ENCODE measurements at regions not wholly inside any gene's neighbourhood (a gene's known extent, or its start where the extent isn't known, plus 50 kb on each side); places are given as distances from the start of the nearest gene placed in this dataset.

DNA sequence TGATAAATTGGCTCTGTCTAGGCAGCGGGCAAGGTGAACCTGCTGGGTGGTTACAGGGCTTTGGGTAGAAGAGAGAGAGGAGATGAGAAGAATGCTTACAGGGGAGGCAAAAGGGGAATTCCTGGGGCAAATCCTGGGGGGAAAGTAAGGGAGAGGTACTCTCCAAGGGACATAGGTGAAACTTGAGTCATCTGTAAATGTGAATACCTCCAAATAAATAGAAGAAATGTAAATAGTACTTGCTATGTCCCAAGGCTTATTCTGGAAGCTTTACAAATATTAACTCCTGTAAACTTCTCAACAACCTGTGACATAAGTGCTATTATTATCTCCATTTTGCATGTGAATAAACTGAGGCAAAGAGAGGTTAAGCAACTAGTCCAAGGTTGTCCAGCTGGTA, 57.7 kb upstream of the CDK13 start:
- DNase-seq = no peak

DNA sequence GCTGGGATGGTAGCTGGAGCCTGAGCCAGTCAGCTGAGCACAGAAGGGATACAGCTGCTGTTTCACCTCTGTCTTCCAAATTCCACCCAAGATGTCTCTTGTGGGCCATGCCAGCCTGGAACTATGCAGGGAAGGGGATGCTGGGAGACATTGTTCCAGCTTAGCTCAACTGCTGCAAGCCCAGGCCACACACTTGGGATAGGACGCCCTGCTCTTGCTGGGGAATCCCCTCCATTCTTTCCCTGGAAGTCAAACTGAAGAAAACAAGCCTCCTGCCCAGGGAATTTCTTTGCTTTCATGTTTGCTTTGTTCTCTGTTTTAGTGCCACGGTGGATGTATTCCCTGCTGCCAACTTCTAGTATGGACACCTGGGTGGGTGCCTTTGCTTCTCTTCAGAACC, 55.2 kb upstream of the CDK13 start:
- no peak for DNase-seq

- DNase-seq = no peak
Measured at GRCh38 chr7:39896840-39897239, 53.2 kb upstream of the CDK13 start.

DNA sequence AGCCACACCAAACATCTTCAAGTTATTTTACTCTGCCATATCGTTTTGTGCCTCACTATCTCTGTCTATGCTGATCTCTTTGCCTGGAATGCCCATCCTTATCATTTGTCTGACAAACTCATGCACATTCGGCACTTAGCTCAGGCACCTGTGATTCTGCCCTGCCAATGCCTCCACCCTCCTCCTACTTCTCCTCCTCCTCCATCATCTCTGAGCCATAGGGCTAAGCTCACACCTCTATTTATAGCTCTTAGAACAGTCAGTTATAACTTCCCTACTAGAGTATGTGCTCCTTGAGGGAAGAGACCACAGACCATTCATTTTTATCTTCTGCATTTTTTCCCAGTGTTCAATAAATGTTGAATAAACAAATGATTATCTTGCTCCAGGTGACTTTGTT, 51.2 kb upstream of the CDK13 start:
- no peak for DNase-seq

Measured in activated CD4-positive, alpha-beta T cell treated with anti-CD3 and anti-CD28 coated beads, Interleukin-2, amount 50 U/mL, for 48 hours (primary cell).